Aorta (tissue), 5 donors: ENCODE measurements at regions not wholly inside any gene's neighbourhood (a gene's known extent, or its start where the extent isn't known, plus 50 kb on each side); places are given as distances from the start of the nearest gene placed in this dataset.

Source experiments
- ATAC-seq: fragments of 200-7000 bp; cut with Tn5 transposase; one replicate; pipeline ENCODE4 v1.9.1; 2022; ENCODE audit warnings: moderate library complexity; ENCODE audit not compliant: low FRiP score
- DNase-seq, 2 donors: peaks; one replicate each; pipeline ENCODE4 v3.0.0-alpha.2; 2020
- H3K27ac ChIP-seq, 2 donors: one replicate each; pipeline ENCODE4 v1.5.1; 2013; ENCODE audit warnings: low read length in 2 of 2, mild to moderate bottlenecking in 2 of 2, moderate library complexity in 2 of 2, control low read depth in 1 of 2, inconsistent platforms in 1 of 2, low read depth in 1 of 2
- H3K27me3 ChIP-seq, 2 donors: one replicate each; pipeline ENCODE4 v1.6.1; 2013; ENCODE audit warnings: control low read depth in 1 of 2, low read length in 1 of 2, mild to moderate bottlenecking in 1 of 2, moderate library complexity in 1 of 2; ENCODE audit not compliant: insufficient read depth in 2 of 2, control insufficient read depth in 1 of 2
- H3K36me3 ChIP-seq, 2 donors: one replicate each; pipeline ENCODE4 v1.6.1; 2013; ENCODE audit warnings: control low read depth in 1 of 2, low read length in 1 of 2, mild to moderate bottlenecking in 1 of 2; ENCODE audit not compliant: insufficient read depth in 2 of 2, control insufficient read depth in 1 of 2
- H3K4me1 ChIP-seq, 2 donors: one replicate each; pipeline ENCODE4 v1.6.1; 2013; ENCODE audit warnings: low read length in 2 of 2, control low read depth in 1 of 2, mild to moderate bottlenecking in 1 of 2, moderate library complexity in 1 of 2; ENCODE audit not compliant: insufficient read depth in 2 of 2, control insufficient read depth in 1 of 2
- H3K4me3 ChIP-seq, 2 donors: one replicate each; pipeline ENCODE4 v1.5.1; 2013; ENCODE audit warnings: low read length in 2 of 2, control low read depth in 1 of 2, mild to moderate bottlenecking in 1 of 2
- H3K9me3 ChIP-seq: one replicate; pipeline ENCODE4 v1.6.1; 2013; ENCODE audit warnings: mild to moderate bottlenecking, low read length; ENCODE audit not compliant: control insufficient read depth
- WGBS, 2 donors: extraction: QIAGEN DNeasy Blood & Tissue Kit; methylation state at CpG; one replicate each; pipeline ENCODE4 v1.1.7; 2013; 5-methylcytosine and 5-hydroxymethylcytosine counted together
- intact Hi-C, 2 donors: fragments of 100-400 bp; cut with DNase I; formaldehyde crosslinking; loops; one replicate each; pipeline versions ENCODE4 v1.14.2 to v1.15.0; 2022
- donor health status: healthy with polysubstance abuse.
- donor health status: Bipolar disorder and iron deficiency.
- donor health status: DM: no; HTN: no; CAD: no.
- donor health status: DM: no; HTN: no; CAD: no.
- donor health status: DM: yes; HTN: yes; CAD: no.

GRCh38 chr21:20721151-20721550 lies 277.1 kb upstream of the NCAM2 start:
- 80 to 84% methylated on average over 6 of the region's 6 CpGs for WGBS, 2 donors
- intact Hi-C loops = no loop called here
- H3K36me3 ChIP-seq = no peaks in the 10 kb centered on the region
- no peak overlapping the region for H3K4me3 ChIP-seq
- ATAC-seq (no peak), DNase-seq (no peak)
- no peaks in the 10 kb centered on the region for H3K9me3 ChIP-seq
- no peaks in the 10 kb centered on the region for H3K4me1 ChIP-seq
- no peak overlapping the region for H3K27ac ChIP-seq
- H3K27me3 ChIP-seq = no peaks in the 10 kb centered on the region

- ATAC-seq = no peak
- no peaks in the 10 kb centered on the region for H3K36me3 ChIP-seq
- no peaks in the 10 kb centered on the region for H3K9me3 ChIP-seq
- no peak for DNase-seq
- no peak overlapping the region for H3K4me3 ChIP-seq
- 82 to 87% methylated on average over 6 of the region's 6 CpGs for WGBS, 2 donors
- H3K27ac ChIP-seq = no peak overlapping the region
- intact Hi-C loops = no loop called here
- H3K27me3 ChIP-seq = no peaks in the 10 kb centered on the region
- H3K4me1 ChIP-seq = no peaks in the 10 kb centered on the region
Observed at GRCh38 chr21:20728691-20729090, 269.5 kb upstream of the NCAM2 start.

DNA sequence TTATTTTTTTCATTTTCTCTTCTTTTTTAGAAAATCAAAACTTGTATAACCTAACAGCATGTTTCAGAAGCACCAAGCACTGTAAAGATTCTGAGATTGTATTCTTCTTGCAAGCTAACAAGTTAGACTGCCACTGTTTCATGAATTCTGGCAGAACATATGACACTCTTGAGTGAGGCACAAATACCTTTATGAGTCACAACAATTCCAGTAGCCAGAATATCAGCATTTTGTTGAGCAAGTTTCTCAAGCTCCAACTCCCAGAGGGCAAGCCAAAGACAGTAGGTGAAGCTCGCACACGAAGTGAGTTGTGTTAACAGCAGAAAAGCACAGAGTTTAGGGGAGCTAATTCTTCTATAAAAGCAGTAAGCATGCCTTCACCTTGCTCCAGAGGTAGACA lies 268.8 kb upstream of the NCAM2 start:
- no peaks in the 10 kb centered on the region for H3K4me1 ChIP-seq
- DNase-seq (no peak), ATAC-seq (no peak)
- no peaks in the 10 kb centered on the region for H3K36me3 ChIP-seq
- no peak overlapping the region for H3K4me3 ChIP-seq
- H3K9me3 ChIP-seq = no peaks in the 10 kb centered on the region
- no peak overlapping the region for H3K27ac ChIP-seq
- intact Hi-C loops = no loop called here
- WGBS, 2 donors = 81 to 84% methylated on average over 2 of the region's 2 CpGs
- no peaks in the 10 kb centered on the region for H3K27me3 ChIP-seq

DNA sequence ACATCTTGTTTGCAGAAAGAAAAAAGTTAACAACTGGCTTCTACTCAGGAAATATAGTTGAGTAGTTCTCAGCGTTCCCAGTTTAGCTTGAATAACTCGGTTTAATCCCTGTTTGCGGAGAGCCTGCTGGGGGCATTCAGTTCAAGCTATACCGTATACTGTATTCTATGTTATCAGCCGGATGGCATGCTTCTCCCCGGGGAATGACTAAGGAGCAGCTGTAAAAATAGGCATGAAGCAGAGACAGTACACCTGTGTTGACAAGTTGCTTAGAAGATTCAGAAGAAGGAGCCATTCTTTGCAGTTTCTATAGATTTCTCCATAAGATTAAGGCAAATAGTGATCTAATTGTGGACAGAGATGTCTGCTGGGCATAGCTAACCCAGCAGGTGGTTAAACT lies 267.8 kb upstream of the NCAM2 start:
- intact Hi-C loops = no loop called here
- ATAC-seq = no peak
- no peaks in the 10 kb centered on the region for H3K27me3 ChIP-seq
- H3K4me3 ChIP-seq = no peak overlapping the region
- H3K4me1 ChIP-seq = no peaks in the 10 kb centered on the region
- H3K36me3 ChIP-seq = no peaks in the 10 kb centered on the region
- no peaks in the 10 kb centered on the region for H3K9me3 ChIP-seq
- DNase-seq = no peak
- WGBS, 2 donors = 71 to 73% methylated on average over 6 of the region's 6 CpGs
- H3K27ac ChIP-seq = no peak overlapping the region

DNA sequence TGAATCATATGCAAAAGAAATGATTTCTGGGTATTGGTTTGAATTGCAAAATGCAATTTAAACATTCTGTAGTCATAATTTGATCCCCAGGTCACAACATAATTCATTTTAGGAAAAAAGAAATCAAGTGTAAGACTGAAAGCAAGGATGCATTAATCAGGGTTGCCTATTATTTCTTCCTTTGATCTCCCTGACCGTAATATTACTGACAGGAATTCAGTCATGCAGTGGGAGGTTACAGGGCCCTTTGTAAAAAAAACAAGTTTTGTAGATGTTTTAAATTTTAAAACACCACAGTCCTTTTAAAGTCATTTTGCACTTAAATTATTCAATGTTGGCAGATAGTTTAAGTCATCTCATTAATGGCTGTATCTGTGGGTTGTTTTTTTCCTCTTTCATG lies 263.0 kb upstream of the NCAM2 start:
- Histone ChIP-seq H3K4me1 (no peaks in the 10 kb centered on the region), H3K36me3 (no peaks in the 10 kb centered on the region), H3K27me3 (no peaks in the 10 kb centered on the region), H3K9me3 (no peaks in the 10 kb centered on the region), H3K4me3 (no peak overlapping the region), H3K27ac (no peak overlapping the region)
- intact Hi-C loops = no loop called here
- DNase-seq = no peak
- 39 to 53% methylated on average over 1 of the region's 1 CpG for WGBS, 2 donors
- no peak for ATAC-seq

- DNase-seq = no peak
Observed at GRCh38 chr21:20737227-20737913, 260.8 kb upstream of the NCAM2 start.

DNA sequence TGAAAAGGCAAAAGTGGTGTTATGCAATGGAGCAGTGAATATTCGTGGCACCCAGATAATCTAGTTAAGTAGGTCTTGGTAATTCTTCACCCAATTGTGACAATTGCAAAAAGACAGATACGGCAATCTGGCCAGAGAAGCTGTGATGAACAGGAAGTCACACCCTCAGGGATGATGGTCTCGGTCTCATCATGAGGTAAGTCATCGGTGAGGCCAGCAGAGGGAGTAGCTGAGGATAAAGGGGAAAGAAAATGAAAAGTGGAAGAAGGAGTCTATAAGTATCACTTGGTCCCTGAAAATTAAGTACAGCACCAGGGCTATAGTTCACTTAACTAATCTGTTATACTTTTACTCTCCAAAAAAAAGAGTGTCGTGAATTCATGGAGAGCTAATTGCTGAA lies 258.8 kb upstream of the NCAM2 start:
- Histone ChIP-seq H3K27ac (no peak overlapping the region), H3K9me3 (no peaks in the 10 kb centered on the region), H3K4me3 (no peak overlapping the region), H3K4me1 (no peaks in the 10 kb centered on the region), H3K36me3 (no peaks in the 10 kb centered on the region), H3K27me3 (no peaks in the 10 kb centered on the region)
- ATAC-seq (no peak), DNase-seq (no peak)
- WGBS, 2 donors = 82 to 83% methylated on average over 5 of the region's 5 CpGs
- intact Hi-C loops = no loop called here

More at GRCh38 chr21:20737227-20737913, 260.8 kb upstream of the NCAM2 start:
- intact Hi-C loops = no loop called here
- ATAC-seq = no peak
- H3K4me1 ChIP-seq = no peaks in the 10 kb centered on the region
- no peaks in the 10 kb centered on the region for H3K27me3 ChIP-seq
- no peaks in the 10 kb centered on the region for H3K36me3 ChIP-seq
- H3K9me3 ChIP-seq = no peaks in the 10 kb centered on the region
- H3K27ac ChIP-seq = no peak overlapping the region
- H3K4me3 ChIP-seq = no peak overlapping the region

DNA sequence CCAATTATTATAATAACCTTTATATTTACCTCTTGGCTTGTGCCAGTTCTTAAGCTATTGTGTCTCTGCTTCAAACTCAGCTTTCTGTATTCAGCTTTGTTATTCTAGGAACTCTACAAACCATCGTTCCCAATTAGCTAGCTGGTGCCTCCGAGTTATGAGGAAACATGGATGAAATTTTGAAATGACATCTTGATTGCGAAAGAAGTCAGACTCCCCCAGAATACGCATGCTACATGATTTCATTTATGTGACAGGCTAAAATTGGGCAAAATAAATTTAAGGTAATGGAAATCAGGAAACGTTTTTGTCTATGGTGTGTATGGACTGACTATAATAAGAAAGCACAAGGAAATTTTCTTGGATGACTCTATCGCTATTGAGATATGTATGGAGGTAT lies 256.8 kb upstream of the NCAM2 start:
- no peaks in the 10 kb centered on the region for H3K36me3 ChIP-seq
- H3K27me3 ChIP-seq = no peaks in the 10 kb centered on the region
- ATAC-seq = no peak
- no peak overlapping the region for H3K4me3 ChIP-seq
- H3K9me3 ChIP-seq = no peaks in the 10 kb centered on the region
- DNase-seq = no peak
- 79 to 81% methylated on average over 6 of the region's 6 CpGs for WGBS, 2 donors
- H3K4me1 ChIP-seq = no peaks in the 10 kb centered on the region
- H3K27ac ChIP-seq = no peak overlapping the region
- intact Hi-C loops = no loop called here

- Histone ChIP-seq H3K9me3 (no peaks in the 10 kb centered on the region), H3K36me3 (no peaks in the 10 kb centered on the region), H3K27me3 (no peaks in the 10 kb centered on the region), H3K4me1 (no peaks in the 10 kb centered on the region), H3K4me3 (no peak overlapping the region), H3K27ac (no peak overlapping the region)
- 71 to 74% methylated on average over 2 of the region's 2 CpGs for WGBS, 2 donors
- DNase-seq (no peak), ATAC-seq (no peak)
- intact Hi-C loops = no loop called here
Observed at GRCh38 chr21:20760221-20760620, 238.0 kb upstream of the NCAM2 start.
